ENCODE measurements at regions not wholly inside any gene's neighbourhood (a gene's known extent, or its start where the extent isn't known, plus 50 kb on each side); places are given as distances from the start of the nearest gene placed in this dataset.
"Not testable (repeated sequence)": the region's sequence is repeated elsewhere in the genome, so short reads cannot be mapped to it uniquely, and the experiment has no call there.

GRCh38 chr12:67881565-67881964, 107.7 kb upstream of the IFNG-AS1 start:
- intact Hi-C loops (cut with DNase I, micrococcal nuclease) = no loop called here
- ATAC-seq = no peak
- DNase-seq = no peak

- no peak for DNase-seq
- intact Hi-C loops (cut with DNase I, micrococcal nuclease) = no loop called here
- ATAC-seq = no peak
Observed at GRCh38 chr12:67884596-67884995, 104.7 kb upstream of the IFNG-AS1 start.

- ATAC-seq (no peak), DNase-seq (no peak)
- intact Hi-C loops (cut with DNase I, micrococcal nuclease) = no loop called here
Observed at GRCh38 chr12:67885375-67886169, 103.7 kb upstream of the IFNG-AS1 start.

GRCh38 chr12:67887065-67887464, 102.2 kb upstream of the IFNG-AS1 start:
- ATAC-seq (no peak), DNase-seq (no peak)
- intact Hi-C loops (cut with DNase I, micrococcal nuclease) = no loop called here

GRCh38 chr12:67889931-67890330, 99.3 kb upstream of the IFNG-AS1 start:
- intact Hi-C loops (cut with DNase I, micrococcal nuclease) = no loop called here
- DNase-seq (no peak), ATAC-seq (peak; percentile 65)

- intact Hi-C loops (cut with DNase I, micrococcal nuclease) = no loop called here
- ATAC-seq (no peak), DNase-seq (no peak)
Observed at GRCh38 chr12:67890726-67891258, 98.5 kb upstream of the IFNG-AS1 start.

- no peak for ATAC-seq
- intact Hi-C loops (cut with DNase I, micrococcal nuclease) = no loop called here
- no peak for DNase-seq
Observed at GRCh38 chr12:67891596-67891995, 97.7 kb upstream of the IFNG-AS1 start.

- no peak for DNase-seq
- ATAC-seq = no peak
- intact Hi-C loops (cut with DNase I, micrococcal nuclease) = no loop called here
Observed at GRCh38 chr12:67892259-67893021, 96.8 kb upstream of the IFNG-AS1 start.

GRCh38 chr12:67893022-67893580, 96.1 kb upstream of the IFNG-AS1 start:
- ATAC-seq = no peak
- intact Hi-C loops (cut with DNase I, micrococcal nuclease) = no loop called here
- no peak for DNase-seq

GRCh38 chr12:67900418-67900817, 88.8 kb upstream of the IFNG-AS1 start:
- intact Hi-C loops (cut with DNase I, micrococcal nuclease); DNase-seq; ATAC-seq: not testable (repeated sequence)

GRCh38 chr12:67909091-67909531, 80.1 kb upstream of the IFNG-AS1 start:
- intact Hi-C loops (cut with DNase I, micrococcal nuclease) = no loop called here
- ATAC-seq (no peak), DNase-seq (no peak)

GRCh38 chr12:67909681-67910080, 79.6 kb upstream of the IFNG-AS1 start:
- ATAC-seq (no peak), DNase-seq (no peak)
- intact Hi-C loops (cut with DNase I, micrococcal nuclease) = no loop called here

GRCh38 chr12:67910360-67911274, 78.6 kb upstream of the IFNG-AS1 start:
- ATAC-seq (no peak), DNase-seq (no peak)
- intact Hi-C loops (cut with DNase I, micrococcal nuclease) = no loop called here

- DNase-seq = no peak
- intact Hi-C loops (cut with DNase I, micrococcal nuclease) = no loop called here
- no peak for ATAC-seq
Observed at GRCh38 chr12:67911275-67911600, 78.0 kb upstream of the IFNG-AS1 start.

- intact Hi-C loops (cut with DNase I, micrococcal nuclease) = no loop called here
- ATAC-seq = no peak
- no peak for DNase-seq
Observed at GRCh38 chr12:67911789-67912188, 77.5 kb upstream of the IFNG-AS1 start.

GRCh38 chr12:67915335-67915851, 73.9 kb upstream of the IFNG-AS1 start:
- no peak for DNase-seq

GRCh38 chr12:67916266-67916970, 72.8 kb upstream of the IFNG-AS1 start:
- intact Hi-C loops (cut with DNase I, micrococcal nuclease) = no loop called here
- no peak for DNase-seq
- ATAC-seq = no peak

More at GRCh38 chr12:67915335-67915851, 73.9 kb upstream of the IFNG-AS1 start:
- ATAC-seq = peak; percentile 66
- intact Hi-C loops (cut with DNase I, micrococcal nuclease) = no loop called here

- intact Hi-C loops (cut with DNase I, micrococcal nuclease) = no loop called here
- no peak for DNase-seq
- no peak for ATAC-seq
Observed at GRCh38 chr12:67917811-67918210, 71.4 kb upstream of the IFNG-AS1 start.

Measured in left colon (tissue), 2 donors.